Karpas-422 (cell line): ENCODE measurements at regions not wholly inside any gene's neighbourhood (a gene's known extent, or its start where the extent isn't known, plus 50 kb on each side); places are given as distances from the start of the nearest gene placed in this dataset.

Source experiments
- DNase-seq: peaks from one replicate; pipeline ENCODE4 v3.0.0-alpha.2; 2015
- H2AFZ ChIP-seq: fragments of 200-600 bp; sonication (generic); 2 replicates; pipeline ENCODE4 v1.6.1; 2014; ENCODE audit warnings: antibody characterized with exemption, low read length, mixed read lengths
- H3K27ac ChIP-seq: fragments of 200-600 bp; sonication (generic); 2 replicates; pipeline ENCODE4 v1.5.1; 2014; ENCODE audit warnings: mild to moderate bottlenecking, low read length, moderate library complexity
- H3K27me3 ChIP-seq: fragments of 200-600 bp; sonication (generic); 2 replicates; pipeline ENCODE4 v1.6.1; 2014; ENCODE audit warnings: low read length, mixed read lengths
- H3K36me3 ChIP-seq: fragments of 200-600 bp; sonication (generic); 2 replicates; pipeline ENCODE4 v1.6.1; 2014; ENCODE audit warnings: low read length, mixed read lengths; ENCODE audit not compliant: insufficient read depth
- H3K4me1 ChIP-seq: fragments of 200-600 bp; sonication (generic); 2 replicates; pipeline ENCODE4 v1.6.1; 2014; ENCODE audit warnings: mild to moderate bottlenecking, low read length, mixed read lengths
- H3K4me2 ChIP-seq: fragments of 200-600 bp; sonication (generic); 2 replicates; pipeline ENCODE4 v1.6.1; 2014; ENCODE audit warnings: low read length, low read depth, mild to moderate bottlenecking; ENCODE audit not compliant: poor library complexity, severe bottlenecking
- H3K4me3 ChIP-seq: fragments of 200-600 bp; sonication (generic); 2 replicates; pipeline ENCODE4 v1.5.1; 2014; ENCODE audit warnings: mild to moderate bottlenecking, antibody characterized with exemption, low read length, mixed read lengths
- H3K79me2 ChIP-seq: fragments of 200-600 bp; sonication (generic); 2 replicates; pipeline ENCODE4 v1.6.1; 2014; ENCODE audit warnings: mild to moderate bottlenecking, low read length, mixed read lengths
- H3K9ac ChIP-seq: fragments of 200-600 bp; sonication (generic); 2 replicates; pipeline ENCODE4 v1.6.0; 2014; ENCODE audit warnings: low read length
- H3K9me2 ChIP-seq: fragments of 200-600 bp; sonication (generic), shearing (Covaris generic); replicated peaks from 2 replicates; pipeline ENCODE4 v1.6.0; 2014; ENCODE audit warnings: mild to moderate bottlenecking, low read length, moderate library complexity; ENCODE audit not compliant: insufficient read depth
- H3K9me3 ChIP-seq: fragments of 300-700, 200-600 bp; sonication (generic); 2 replicates; pipeline ENCODE4 v1.6.1; 2014; ENCODE audit warnings: low read length, mixed read lengths
- H4K20me1 ChIP-seq: fragments of 200-600 bp; sonication (generic); 2 replicates; pipeline ENCODE4 v1.6.1; 2014; ENCODE audit warnings: mild to moderate bottlenecking, antibody characterized with exemption, low read length, low read depth; ENCODE audit not compliant: insufficient read depth

- no peaks in the 10 kb centered on the region for H3K9me2 ChIP-seq
- peaks cover 74% of the 10 kb centered on the region for H3K4me1 ChIP-seq
- H2AFZ ChIP-seq = no peak overlapping the region
- no peaks in the 10 kb centered on the region for H3K36me3 ChIP-seq
- no peak overlapping the region for H3K9ac ChIP-seq
- no peak for DNase-seq
- no peak overlapping the region for H3K4me3 ChIP-seq
- no peaks in the 10 kb centered on the region for H3K27me3 ChIP-seq
- H3K4me2 ChIP-seq = no peak overlapping the region
- H3K9me3 ChIP-seq = no peaks in the 10 kb centered on the region
- H3K27ac ChIP-seq = no peak overlapping the region
- H4K20me1 ChIP-seq = no peaks in the 10 kb centered on the region
- H3K79me2 ChIP-seq = no peaks in the 10 kb centered on the region
These were observed 106.4 kb upstream of the LPP start for GRCh38 chr3:188047536-188047935.

DNA sequence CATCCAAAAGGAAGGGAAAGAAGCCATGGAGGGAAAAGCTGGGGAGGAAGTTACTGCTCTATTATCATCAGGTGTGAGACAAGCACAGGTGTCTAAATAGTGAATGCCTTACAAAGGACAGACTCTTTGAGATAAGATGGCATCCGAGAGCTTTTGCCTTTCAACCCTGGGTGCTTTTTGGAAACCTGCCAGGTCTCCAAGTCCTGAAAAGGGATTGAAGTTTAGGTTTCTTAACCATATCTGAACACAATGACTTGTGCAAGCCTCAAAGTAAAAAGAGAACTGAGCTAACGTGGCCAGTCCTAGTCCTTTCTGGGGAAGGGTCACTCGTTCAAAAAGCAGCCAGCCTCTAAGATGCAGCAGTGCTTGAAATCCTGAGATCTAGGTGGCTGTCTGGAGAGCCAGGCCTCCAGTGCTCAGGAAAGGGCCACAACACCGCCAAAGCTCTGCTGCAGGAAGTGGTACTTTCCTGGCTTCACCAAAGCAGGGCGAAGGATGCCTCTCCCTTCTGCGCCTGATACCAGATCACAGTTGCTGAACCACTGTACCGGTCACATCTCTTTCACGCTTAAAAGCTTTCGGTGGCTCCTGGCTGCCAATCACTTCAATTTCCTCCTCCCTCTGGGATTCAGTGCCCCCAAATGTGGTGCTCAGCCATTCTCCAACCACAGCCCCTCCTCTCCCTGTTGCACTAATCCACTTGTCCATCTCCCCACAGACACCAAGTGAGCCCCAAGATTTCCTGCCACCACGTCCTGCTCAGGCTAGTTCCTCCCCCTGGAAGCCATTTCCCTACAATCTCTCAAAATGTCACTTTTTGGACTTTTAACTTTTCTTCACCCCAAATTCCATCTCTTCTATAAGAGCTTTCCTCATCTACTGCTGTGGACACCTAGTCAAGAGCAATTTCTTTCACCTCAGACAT lies 104.1 kb upstream of the LPP start:
- H3K36me3 ChIP-seq = no peaks in the 10 kb centered on the region
- peak overlapping the region; percentile 7; the same call in 1 of the 2 replicates for H2AFZ ChIP-seq
- H3K9me2 ChIP-seq = no peaks in the 10 kb centered on the region
- no peaks in the 10 kb centered on the region for H3K9me3 ChIP-seq
- H4K20me1 ChIP-seq = no peaks in the 10 kb centered on the region
- no peaks in the 10 kb centered on the region for H3K79me2 ChIP-seq
- peaks cover 56% of the 10 kb centered on the region for H3K4me1 ChIP-seq
- no peak overlapping the region for H3K4me3 ChIP-seq
- peak overlapping the region; percentile 16; the same call in 1 of the 2 replicates for H3K9ac ChIP-seq
- H3K27me3 ChIP-seq = no peaks in the 10 kb centered on the region
- no peak overlapping the region for H3K27ac ChIP-seq
- peak; percentile 54 for DNase-seq
- H3K4me2 ChIP-seq = peak overlapping the region; percentile 2

- no peaks in the 10 kb centered on the region for H3K9me3 ChIP-seq
- peaks cover 51% of the 10 kb centered on the region for H3K4me1 ChIP-seq
- no peak for DNase-seq
- no peak overlapping the region for H3K4me2 ChIP-seq
- H3K27ac ChIP-seq = no peak overlapping the region
- no peaks in the 10 kb centered on the region for H3K9me2 ChIP-seq
- no peak overlapping the region for H3K9ac ChIP-seq
- H3K36me3 ChIP-seq = no peaks in the 10 kb centered on the region
- no peaks in the 10 kb centered on the region for H4K20me1 ChIP-seq
- H2AFZ ChIP-seq = no peak overlapping the region
- no peak overlapping the region for H3K4me3 ChIP-seq
- no peaks in the 10 kb centered on the region for H3K27me3 ChIP-seq
- H3K79me2 ChIP-seq = no peaks in the 10 kb centered on the region
These were observed 102.2 kb upstream of the LPP start for GRCh38 chr3:188051801-188052168.

- Histone ChIP-seq H4K20me1 (no peaks in the 10 kb centered on the region), H3K36me3 (no peaks in the 10 kb centered on the region), H3K27ac (no peak overlapping the region), H3K9me2 (no peaks in the 10 kb centered on the region), H3K9me3 (no peaks in the 10 kb centered on the region), H3K9ac (no peak overlapping the region), H3K4me1 (peaks cover 46% of the 10 kb centered on the region), H2AFZ (no peak overlapping the region), H3K27me3 (no peaks in the 10 kb centered on the region), H3K4me3 (no peak overlapping the region), H3K79me2 (no peaks in the 10 kb centered on the region), H3K4me2 (no peak overlapping the region)
- DNase-seq = no peak
These were observed 101.6 kb upstream of the LPP start for GRCh38 chr3:188052169-188053035.

DNA sequence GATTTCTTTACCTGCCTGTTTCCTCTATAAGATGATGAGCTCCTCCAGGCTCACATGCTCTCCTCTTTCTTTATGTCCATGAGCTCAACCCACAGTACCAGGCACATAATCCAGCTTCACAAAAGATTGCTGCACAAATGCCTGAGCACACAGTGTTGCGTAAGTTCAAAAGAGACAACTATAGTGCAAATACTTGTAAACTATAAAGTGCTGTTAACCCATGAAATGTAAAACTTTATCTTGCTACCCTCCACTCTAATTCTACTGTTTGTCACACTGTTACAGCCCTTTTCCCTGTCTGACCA lies 101.0 kb upstream of the LPP start:
- no peak overlapping the region for H2AFZ ChIP-seq
- no peak for DNase-seq
- no peak overlapping the region for H3K4me2 ChIP-seq

GRCh38 chr3:188053710-188054380 lies 100.1 kb upstream of the LPP start:
- H3K9me2 ChIP-seq = no peaks in the 10 kb centered on the region
- H2AFZ ChIP-seq = no peak overlapping the region
- H3K79me2 ChIP-seq = no peaks in the 10 kb centered on the region
- H3K4me3 ChIP-seq = no peak overlapping the region
- no peaks in the 10 kb centered on the region for H3K9me3 ChIP-seq
- no peaks in the 10 kb centered on the region for H3K27me3 ChIP-seq
- no peaks in the 10 kb centered on the region for H4K20me1 ChIP-seq
- no peaks in the 10 kb centered on the region for H3K36me3 ChIP-seq
- H3K4me1 ChIP-seq = peaks cover 32% of the 10 kb centered on the region
- no peak for DNase-seq
- H3K27ac ChIP-seq = no peak overlapping the region
- no peak overlapping the region for H3K4me2 ChIP-seq
- no peak overlapping the region for H3K9ac ChIP-seq

More for the DNA sequence above, 101.0 kb upstream of the LPP start:
- Histone ChIP-seq H3K27ac (no peak overlapping the region), H3K27me3 (no peaks in the 10 kb centered on the region), H3K4me1 (peaks cover 40% of the 10 kb centered on the region), H3K9me2 (no peaks in the 10 kb centered on the region), H3K9me3 (no peaks in the 10 kb centered on the region), H4K20me1 (no peaks in the 10 kb centered on the region), H3K9ac (no peak overlapping the region), H3K36me3 (no peaks in the 10 kb centered on the region), H3K79me2 (no peaks in the 10 kb centered on the region), H3K4me3 (no peak overlapping the region)

DNA sequence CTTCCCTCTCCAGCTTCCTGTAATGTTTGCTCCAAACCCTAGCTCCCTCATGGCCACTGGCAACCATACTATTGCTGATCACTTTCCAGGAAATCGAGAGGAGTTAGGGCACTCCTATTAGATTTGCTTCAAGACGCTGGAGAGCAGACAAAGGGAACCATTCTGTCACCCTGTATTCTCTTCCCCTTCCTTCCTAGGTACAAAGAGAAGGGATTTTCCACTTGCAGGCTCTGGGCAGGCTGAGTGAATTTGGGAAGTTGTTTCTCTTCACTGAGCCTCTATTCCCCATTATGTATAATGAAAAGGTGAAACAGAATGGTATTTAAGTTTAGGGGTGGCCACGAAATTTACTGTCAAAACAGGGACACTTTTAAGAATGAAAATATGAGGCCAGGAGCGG lies 99.4 kb upstream of the LPP start:
- no peaks in the 10 kb centered on the region for H3K36me3 ChIP-seq

DNA sequence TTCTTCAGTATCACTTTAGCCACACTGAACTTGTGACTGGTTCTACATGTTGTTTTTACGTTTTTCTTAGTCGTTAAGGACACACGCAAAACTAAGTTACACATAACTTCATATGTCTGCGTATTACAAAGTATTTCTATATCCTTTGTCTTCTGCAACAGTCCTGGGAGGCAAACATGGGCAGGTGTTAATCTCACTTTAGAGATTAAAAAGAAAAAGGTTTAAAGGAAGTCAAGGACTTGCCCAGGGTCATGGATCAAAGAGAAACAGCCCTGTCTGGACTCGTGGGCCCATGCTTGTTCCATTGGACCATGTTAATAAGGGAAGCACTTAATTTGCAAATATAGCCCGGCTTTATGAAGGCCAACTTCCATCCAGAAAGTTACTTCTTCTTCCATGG lies 98.6 kb upstream of the LPP start:
- no peaks in the 10 kb centered on the region for H3K9me3 ChIP-seq
- no peak overlapping the region for H3K4me2 ChIP-seq
- no peaks in the 10 kb centered on the region for H3K27me3 ChIP-seq
- no peak for DNase-seq
- peaks cover 22% of the 10 kb centered on the region for H3K4me1 ChIP-seq
- H3K4me3 ChIP-seq = no peak overlapping the region
- H3K36me3 ChIP-seq = no peaks in the 10 kb centered on the region
- no peaks in the 10 kb centered on the region for H3K79me2 ChIP-seq
- H2AFZ ChIP-seq = no peak overlapping the region
- no peaks in the 10 kb centered on the region for H3K9me2 ChIP-seq
- no peak overlapping the region for H3K27ac ChIP-seq
- H4K20me1 ChIP-seq = no peaks in the 10 kb centered on the region
- no peak overlapping the region for H3K9ac ChIP-seq

More for the DNA sequence above, 99.4 kb upstream of the LPP start:
- no peaks in the 10 kb centered on the region for H4K20me1 ChIP-seq
- no peak overlapping the region for H3K4me3 ChIP-seq
- H3K9me2 ChIP-seq = no peaks in the 10 kb centered on the region
- H3K27ac ChIP-seq = no peak overlapping the region
- no peak overlapping the region for H3K4me2 ChIP-seq
- H3K9me3 ChIP-seq = no peaks in the 10 kb centered on the region
- H3K79me2 ChIP-seq = no peaks in the 10 kb centered on the region
- no peaks in the 10 kb centered on the region for H3K27me3 ChIP-seq
- no peak overlapping the region for H3K9ac ChIP-seq
- DNase-seq = no peak
- H3K4me1 ChIP-seq = peaks cover 25% of the 10 kb centered on the region
- H2AFZ ChIP-seq = no peak overlapping the region
